Kidney epithelial cell (primary cell): ENCODE measurements at regions not wholly inside any gene's neighbourhood (a gene's known extent, or its start where the extent isn't known, plus 50 kb on each side); places are given as distances from the start of the nearest gene placed in this dataset.

Source experiments
- DNase-seq: peaks from one replicate; pipeline ENCODE4 v3.0.0-alpha.2; 2010; ENCODE audit warnings: low read depth
- H3K27me3 ChIP-seq: 2 replicates; pipeline ENCODE4 v1.6.0; 2011; ENCODE audit warnings: low read length; ENCODE audit not compliant: control insufficient read depth, insufficient read depth
- H3K36me3 ChIP-seq: 2 replicates; pipeline ENCODE4 v1.5.1; 2011; ENCODE audit warnings: low read length; ENCODE audit not compliant: control insufficient read depth, insufficient read depth
- H3K4me3 ChIP-seq: 2 replicates; pipeline ENCODE4 v1.5.1; 2011; ENCODE audit warnings: low read depth, mild to moderate bottlenecking, control low read depth, low read length
- TF ChIP-seq, protein P1 (sequence below): IDR thresholded peaks from 2 replicates; pipeline ENCODE4 v1.5.1; 2011; ENCODE audit warnings: mild to moderate bottlenecking, moderate library complexity, low read length, control low read depth, inconsistent platforms; ENCODE audit not compliant: insufficient read depth, poor library complexity, severe bottlenecking

DNA sequence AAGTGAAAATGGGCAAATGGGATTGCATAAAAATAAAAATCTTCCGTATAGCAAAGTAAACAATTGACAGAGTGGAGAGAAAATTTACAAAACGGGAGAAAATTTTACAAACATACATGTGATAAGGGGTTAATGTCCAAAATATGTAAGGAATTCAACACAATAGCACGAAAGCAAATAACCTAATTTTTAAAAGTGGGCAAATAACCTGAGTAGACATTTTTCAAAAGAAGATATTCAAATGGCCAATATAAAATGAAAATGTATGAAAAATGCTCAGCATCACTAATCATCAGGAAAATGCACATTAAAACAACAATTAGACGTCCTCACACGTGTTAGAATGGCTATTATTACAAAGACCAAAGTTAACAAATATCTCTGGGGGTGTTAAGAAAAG is 441.5 kb downstream of the HTR1B start:
- H3K4me3 ChIP-seq = no peak overlapping the region
- no peaks in the 10 kb centered on the region for H3K36me3 ChIP-seq
- TF ChIP-seq, protein P1, sequence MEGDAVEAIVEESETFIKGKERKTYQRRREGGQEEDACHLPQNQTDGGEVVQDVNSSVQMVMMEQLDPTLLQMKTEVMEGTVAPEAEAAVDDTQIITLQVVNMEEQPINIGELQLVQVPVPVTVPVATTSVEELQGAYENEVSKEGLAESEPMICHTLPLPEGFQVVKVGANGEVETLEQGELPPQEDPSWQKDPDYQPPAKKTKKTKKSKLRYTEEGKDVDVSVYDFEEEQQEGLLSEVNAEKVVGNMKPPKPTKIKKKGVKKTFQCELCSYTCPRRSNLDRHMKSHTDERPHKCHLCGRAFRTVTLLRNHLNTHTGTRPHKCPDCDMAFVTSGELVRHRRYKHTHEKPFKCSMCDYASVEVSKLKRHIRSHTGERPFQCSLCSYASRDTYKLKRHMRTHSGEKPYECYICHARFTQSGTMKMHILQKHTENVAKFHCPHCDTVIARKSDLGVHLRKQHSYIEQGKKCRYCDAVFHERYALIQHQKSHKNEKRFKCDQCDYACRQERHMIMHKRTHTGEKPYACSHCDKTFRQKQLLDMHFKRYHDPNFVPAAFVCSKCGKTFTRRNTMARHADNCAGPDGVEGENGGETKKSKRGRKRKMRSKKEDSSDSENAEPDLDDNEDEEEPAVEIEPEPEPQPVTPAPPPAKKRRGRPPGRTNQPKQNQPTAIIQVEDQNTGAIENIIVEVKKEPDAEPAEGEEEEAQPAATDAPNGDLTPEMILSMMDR = no peak
- no peaks in the 10 kb centered on the region for H3K27me3 ChIP-seq
- no peak for DNase-seq

DNA sequence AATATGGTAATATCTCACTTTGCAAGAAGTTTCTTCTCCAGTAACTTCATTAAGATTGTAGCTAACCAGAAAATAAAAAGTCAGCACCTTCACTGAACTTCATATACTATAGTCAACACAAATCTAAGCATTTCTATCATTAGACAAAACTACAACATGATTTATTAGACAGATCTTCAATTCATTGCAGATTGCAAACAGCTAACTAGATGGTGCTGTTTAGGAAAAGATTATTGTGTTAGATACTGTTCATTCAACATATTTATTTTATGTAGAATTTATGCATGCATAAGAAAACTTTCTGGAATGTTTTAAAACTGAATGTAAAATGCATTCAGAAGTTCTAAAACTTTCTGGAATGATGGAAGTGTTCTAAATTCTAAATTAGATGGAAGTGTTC is 442.1 kb downstream of the HTR1B start:
- Histone ChIP-seq H3K4me3 (no peak overlapping the region), H3K36me3 (no peaks in the 10 kb centered on the region), H3K27me3 (no peaks in the 10 kb centered on the region)
- no peak for DNase-seq
- TF ChIP-seq, protein P1 = no peak

DNA sequence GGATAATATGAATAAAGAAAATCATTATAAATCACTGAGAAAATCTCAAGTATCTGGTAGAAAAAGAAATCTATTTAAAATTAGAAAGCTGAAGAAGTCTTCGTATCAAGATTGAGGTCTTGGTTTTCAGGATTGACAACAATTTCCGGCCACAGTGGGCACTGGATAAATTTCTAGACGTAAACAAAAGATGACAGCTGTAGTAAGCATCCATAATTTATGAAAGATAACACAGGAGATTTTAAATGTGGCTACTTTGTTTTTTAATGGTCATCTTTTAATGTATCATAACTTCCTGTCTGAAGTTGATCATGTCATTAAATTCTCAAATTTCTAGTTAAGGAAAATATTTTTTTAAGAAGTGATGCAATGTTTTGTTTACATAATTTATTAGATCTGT is 444.2 kb downstream of the HTR1B start:
- H3K36me3 ChIP-seq = no peaks in the 10 kb centered on the region
- H3K27me3 ChIP-seq = no peaks in the 10 kb centered on the region
- TF ChIP-seq, protein P1 = no peak
- no peak overlapping the region for H3K4me3 ChIP-seq
- no peak for DNase-seq

DNA sequence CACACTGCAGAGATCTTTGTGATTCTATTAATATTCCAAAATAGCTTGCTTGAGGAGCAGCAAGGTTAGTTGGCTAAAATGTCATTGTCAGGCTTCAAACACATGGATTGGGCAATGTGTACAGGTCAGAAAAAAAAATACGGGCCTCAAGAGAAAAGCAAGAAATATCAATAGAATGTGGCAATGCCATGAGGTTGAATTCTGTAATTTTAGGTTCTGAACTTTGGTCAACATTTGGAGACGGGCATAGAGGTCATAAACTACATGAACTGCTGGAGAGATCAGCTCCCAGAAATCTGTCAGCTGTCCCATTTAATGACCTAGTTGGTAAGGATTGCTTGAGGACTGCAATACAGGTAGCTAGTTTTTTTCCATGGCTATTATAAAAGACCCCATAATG is 445.8 kb downstream of the HTR1B start:
- H3K4me3 ChIP-seq = no peak overlapping the region
- no peaks in the 10 kb centered on the region for H3K27me3 ChIP-seq
- TF ChIP-seq, protein P1 = no peak
- DNase-seq = no peak
- H3K36me3 ChIP-seq = no peaks in the 10 kb centered on the region

DNA sequence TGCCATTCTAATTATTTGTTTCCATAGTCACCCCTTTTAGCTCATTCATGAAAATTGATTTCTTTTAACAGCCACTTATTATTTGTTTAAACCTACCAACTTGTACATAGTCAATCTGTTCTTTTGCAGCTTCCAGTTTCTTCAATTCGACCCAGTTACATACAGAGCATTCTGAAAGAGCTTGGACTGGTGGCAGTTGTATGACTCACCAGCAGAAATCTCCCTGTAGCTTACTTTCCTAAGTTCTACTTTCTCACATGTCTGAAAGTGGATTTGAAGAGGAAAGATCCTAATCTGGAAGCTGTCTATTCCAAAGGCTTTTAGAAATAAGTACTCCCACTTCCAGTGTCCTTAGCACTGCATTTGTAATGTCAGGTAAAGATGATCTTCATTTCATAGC is 447.9 kb downstream of the HTR1B start:
- H3K36me3 ChIP-seq = no peaks in the 10 kb centered on the region
- no peak overlapping the region for H3K4me3 ChIP-seq
- TF ChIP-seq, protein P1 = no peak
- H3K27me3 ChIP-seq = no peaks in the 10 kb centered on the region
- DNase-seq = no peak

DNA sequence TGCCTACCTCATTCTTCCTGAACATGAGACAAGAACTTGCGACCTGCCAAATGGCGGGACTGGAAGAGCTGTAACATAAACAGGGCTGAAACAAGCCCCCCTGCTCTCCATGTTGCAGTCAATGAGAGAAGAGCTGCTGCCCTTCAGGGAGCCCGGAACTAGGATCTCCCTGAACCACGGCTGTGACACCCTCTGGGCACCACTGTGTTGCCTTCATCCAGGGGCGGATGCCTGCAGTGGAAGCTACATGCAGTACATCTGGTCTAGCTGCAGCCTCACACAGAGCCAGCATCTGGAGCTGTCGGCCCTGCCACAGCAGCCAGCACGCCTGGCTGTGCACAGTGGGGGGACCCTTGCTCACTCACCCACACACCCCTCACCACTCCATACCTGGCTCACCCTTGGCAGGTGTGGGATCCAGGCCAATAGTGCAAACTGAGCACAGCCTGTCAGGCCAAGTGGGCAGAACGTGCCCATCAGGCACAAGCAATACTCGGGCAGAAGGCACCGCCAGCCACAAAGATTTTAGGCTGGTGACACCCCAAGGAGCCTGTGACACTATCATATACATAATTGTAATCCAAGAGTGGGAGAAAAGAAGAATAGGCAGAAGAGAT is 451.3 kb downstream of the HTR1B start:
- Histone ChIP-seq H3K27me3 (no peaks in the 10 kb centered on the region), H3K36me3 (no peaks in the 10 kb centered on the region), H3K4me3 (no peak overlapping the region)
- TF ChIP-seq, protein P1 = no peak
- no peak for DNase-seq
